Endodermal cell (in vitro differentiated cells): ENCODE measurements at regions not wholly inside any gene's neighbourhood (a gene's known extent, or its start where the extent isn't known, plus 50 kb on each side); places are given as distances from the start of the nearest gene placed in this dataset.

Source experiments
- DNase-seq: peaks from one replicate; pipeline ENCODE4 v3.0.0-alpha.2; 2017
- H3K27ac ChIP-seq: 2 replicates; pipeline ENCODE4 v1.5.1; 2013; ENCODE audit warnings: mild to moderate bottlenecking, low read depth, low read length, moderate library complexity
- H3K27me3 ChIP-seq: 2 replicates; pipeline ENCODE4 v1.6.1; 2013; ENCODE audit warnings: mild to moderate bottlenecking, low read length, moderate library complexity; ENCODE audit not compliant: insufficient read depth, control insufficient read depth, poor library complexity, severe bottlenecking
- H3K36me3 ChIP-seq: 2 replicates; pipeline ENCODE4 v1.7.0; 2013; ENCODE audit warnings: mild to moderate bottlenecking, low read length, moderate library complexity; ENCODE audit not compliant: control insufficient read depth, insufficient read depth
- H3K4me1 ChIP-seq: one replicate; pipeline ENCODE4 v1.7.0; 2013; ENCODE audit warnings: low read length; ENCODE audit not compliant: control insufficient read depth, insufficient read depth
- H3K4me3 ChIP-seq: 2 replicates; pipeline ENCODE4 v1.5.1; 2013; ENCODE audit warnings: mild to moderate bottlenecking, low read length, moderate library complexity
- H3K9ac ChIP-seq: 2 replicates; pipeline ENCODE4 v1.6.1; 2013; ENCODE audit warnings: mild to moderate bottlenecking, low read length, moderate library complexity; ENCODE audit not compliant: poor library complexity, severe bottlenecking; ENCODE audit errors: extremely low read depth
- H3K9me3 ChIP-seq: 2 replicates; pipeline ENCODE4 v1.6.1; 2013; ENCODE audit warnings: mild to moderate bottlenecking, low read length, moderate library complexity; ENCODE audit not compliant: control insufficient read depth
- H3K27ac Mint-ChIP-seq: 2 replicates; pipeline ENCODE4 v1.8.0; 2020; ENCODE audit warnings: mixed read lengths
- H3K27me3 Mint-ChIP-seq: 2 replicates; pipeline ENCODE4 v1.8.0; 2021; ENCODE audit warnings: mild to moderate bottlenecking, mixed read lengths; ENCODE audit not compliant: insufficient read depth
- H3K36me3 Mint-ChIP-seq: 2 replicates; pipeline ENCODE4 v1.8.0; 2020; ENCODE audit warnings: low read depth, mixed read lengths
- H3K4me1 Mint-ChIP-seq: 2 replicates; pipeline ENCODE4 v1.8.0; 2020; ENCODE audit warnings: mixed read lengths
- H3K4me3 Mint-ChIP-seq: 2 replicates; pipeline ENCODE4 v1.8.0; 2020; ENCODE audit warnings: mild to moderate bottlenecking, moderate library complexity, mixed read lengths
- H3K9me3 Mint-ChIP-seq: 2 replicates; pipeline ENCODE4 v1.8.0; 2020; ENCODE audit warnings: mild to moderate bottlenecking, mixed read lengths
- CTCF ChIP-seq: fragments of 200-600 bp; sonication (generic); conservative IDR thresholded peaks from 2 replicates; pipeline ENCODE4 v1.5.0; 2021; ENCODE audit warnings: antibody characterized with exemption, mild to moderate bottlenecking
- WGBS, 2 experiments: methylation state at CpG; one replicate each; pipeline versions ENCODE4 v1.1.5 to v1.1.7; 2013; ENCODE audit warnings: missing lambda C conversion rate in 2 of 2, mixed read lengths in 1 of 2; ENCODE audit not compliant: insufficient coverage in 1 of 2, insufficient read length in 1 of 2; 5-methylcytosine and 5-hydroxymethylcytosine counted together

- DNase-seq: no peak
- Mint-ChIP-seq H3K4me1 (no peaks in the 10 kb centered on the region), H3K9me3 (no peaks in the 10 kb centered on the region), H3K27ac (no peak overlapping the region), H3K4me3 (no peak overlapping the region), H3K27me3 (no peaks in the 10 kb centered on the region), H3K36me3 (no peaks in the 10 kb centered on the region)
- 75 to 86% methylated on average over 2 of the region's 2 CpGs for WGBS, 2 experiments
- Histone ChIP-seq H3K27ac (no peak overlapping the region), H3K4me3 (no peak overlapping the region), H3K4me1 (no peaks in the 10 kb centered on the region), H3K27me3 (no peaks in the 10 kb centered on the region), H3K9ac (no peak overlapping the region), H3K36me3 (no peaks in the 10 kb centered on the region), H3K9me3 (no peaks in the 10 kb centered on the region)
- no peak for TF ChIP-seq CTCF
Measured at GRCh38 chr11:30725645-30726195, 139.6 kb upstream of the MPPED2 start.

GRCh38 chr11:30724274-30724673 is 138.1 kb upstream of the MPPED2 start:
- Histone ChIP-seq H3K27me3 (no peaks in the 10 kb centered on the region), H3K27ac (no peak overlapping the region), H3K36me3 (no peaks in the 10 kb centered on the region), H3K4me3 (no peak overlapping the region), H3K4me1 (no peaks in the 10 kb centered on the region), H3K9ac (no peak overlapping the region), H3K9me3 (no peaks in the 10 kb centered on the region)
- Mint-ChIP-seq H3K36me3 (no peaks in the 10 kb centered on the region), H3K27me3 (no peaks in the 10 kb centered on the region), H3K27ac (no peak overlapping the region), H3K9me3 (no peaks in the 10 kb centered on the region), H3K4me3 (no peak overlapping the region), H3K4me1 (peaks cover 2% of the 10 kb centered on the region)
- TF ChIP-seq CTCF: no peak
- DNase-seq: no peak

DNA sequence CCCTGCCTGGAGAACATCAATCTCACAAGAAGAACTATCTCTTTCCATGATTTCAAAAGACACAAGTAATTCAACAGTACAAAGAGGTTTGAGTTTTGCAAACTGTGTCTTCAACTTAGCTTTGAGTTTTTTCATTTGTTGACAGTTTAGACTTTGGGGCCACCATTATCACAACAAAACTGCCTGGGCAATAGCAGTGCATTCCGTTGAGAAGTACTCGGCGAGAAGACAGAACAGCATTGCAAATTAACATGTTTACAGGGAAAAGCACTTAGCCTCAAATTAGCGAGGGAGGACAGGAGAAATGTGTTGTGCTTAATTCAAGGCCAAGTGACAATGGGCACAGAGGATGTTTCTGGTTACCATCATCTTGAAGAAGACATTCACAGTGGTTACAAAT is 133.2 kb upstream of the MPPED2 start:
- Mint-ChIP-seq H3K4me3 (no peak overlapping the region), H3K9me3 (no peaks in the 10 kb centered on the region), H3K27me3 (no peaks in the 10 kb centered on the region), H3K27ac (no peak overlapping the region), H3K36me3 (no peaks in the 10 kb centered on the region), H3K4me1 (peaks cover 4% of the 10 kb centered on the region)
- Histone ChIP-seq H3K9me3 (no peaks in the 10 kb centered on the region), H3K36me3 (no peaks in the 10 kb centered on the region), H3K9ac (no peak overlapping the region), H3K4me3 (no peak overlapping the region), H3K4me1 (no peaks in the 10 kb centered on the region), H3K27me3 (no peaks in the 10 kb centered on the region), H3K27ac (no peak overlapping the region)
- TF ChIP-seq CTCF: no peak
- WGBS, 2 experiments: 58 to 60% methylated on average over 4 of the region's 4 CpGs
- DNase-seq: no peak
